GM23248 (cell line): ENCODE measurements at regions not wholly inside any gene's neighbourhood (a gene's known extent, or its start where the extent isn't known, plus 50 kb on each side); places are given as distances from the start of the nearest gene placed in this dataset.

Experiments used
- EZH2 ChIP-seq: fragments of 200-600 bp; sonication (generic); IDR thresholded peaks from 2 replicates; pipeline ENCODE4 v1.6.1; 2018; ENCODE audit warnings: antibody characterized with exemption, mild to moderate bottlenecking; ENCODE audit not compliant: insufficient read depth, poor library complexity, severe bottlenecking
- EZH2phosphoT487 ChIP-seq: fragments of 200-600 bp; sonication (generic); IDR thresholded peaks from 2 replicates; pipeline ENCODE4 v1.6.1; 2018; ENCODE audit warnings: antibody characterized with exemption, moderate library complexity, mild to moderate bottlenecking, low read depth; ENCODE audit not compliant: insufficient read depth

DNA sequence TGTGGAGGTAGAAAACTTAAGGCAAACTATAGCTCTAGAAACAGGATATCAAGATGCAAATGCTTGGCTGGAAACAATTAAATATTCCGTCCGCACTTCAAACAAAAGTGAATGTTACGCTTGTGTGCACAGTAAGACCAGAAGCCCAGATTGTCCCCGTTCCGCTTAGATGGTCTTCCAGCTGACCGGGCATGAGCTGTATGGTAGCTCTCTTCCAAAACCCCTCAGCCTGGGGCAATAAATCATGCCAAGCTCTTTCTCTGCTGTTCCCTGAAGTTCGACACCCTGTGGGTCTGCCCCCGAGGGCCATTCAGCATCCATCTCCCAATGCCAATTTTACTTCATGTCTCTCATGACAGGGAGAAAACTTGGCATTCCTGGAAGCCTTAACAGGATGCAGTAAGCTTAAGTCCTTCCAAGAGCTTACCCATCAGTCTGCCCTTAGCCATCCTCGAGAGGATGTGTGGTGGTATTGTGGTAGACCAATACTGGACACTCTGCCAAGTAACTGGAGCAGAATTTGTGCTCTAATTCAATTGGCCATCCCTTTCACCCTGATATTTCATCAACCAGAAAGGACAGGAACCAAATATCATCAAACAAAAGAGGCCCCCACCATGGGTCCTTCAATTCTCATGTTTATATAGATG is 70.7 kb upstream of the RANBP6 start:
- TF ChIP-seq EZH2phosphoT487 (no peak), EZH2 (no peak)
